Fibroblast of skin of back (primary cell): ENCODE measurements at regions not wholly inside any gene's neighbourhood (a gene's known extent, or its start where the extent isn't known, plus 50 kb on each side); places are given as distances from the start of the nearest gene placed in this dataset.
"Not testable (repeated sequence)": the region's sequence is repeated elsewhere in the genome, so short reads cannot be mapped to it uniquely, and the experiment has no call there.

Source experiments
- DNase-seq: peaks from one replicate; pipeline ENCODE4 v3.0.0-alpha.2; 2013

DNA sequence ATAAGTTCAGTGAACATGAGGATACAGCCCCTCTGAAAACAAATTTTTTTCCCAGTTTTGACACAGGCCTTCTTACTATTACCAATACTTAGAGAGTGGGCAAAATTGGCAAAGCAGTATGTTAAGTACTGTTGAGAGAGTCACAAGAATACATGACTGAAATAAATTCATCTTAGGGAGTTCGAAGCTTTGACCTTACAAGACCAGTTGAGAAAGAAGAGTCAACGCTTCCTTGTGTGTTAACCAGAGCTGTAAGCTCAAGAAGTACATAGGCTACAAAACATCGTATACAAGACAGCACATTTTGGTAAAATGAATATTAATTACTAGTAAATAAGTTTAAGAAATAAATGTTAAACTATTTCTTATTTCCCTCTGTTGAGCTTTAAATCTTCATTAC lies 164.4 kb upstream of the RORA start:
- no peak for DNase-seq

DNA sequence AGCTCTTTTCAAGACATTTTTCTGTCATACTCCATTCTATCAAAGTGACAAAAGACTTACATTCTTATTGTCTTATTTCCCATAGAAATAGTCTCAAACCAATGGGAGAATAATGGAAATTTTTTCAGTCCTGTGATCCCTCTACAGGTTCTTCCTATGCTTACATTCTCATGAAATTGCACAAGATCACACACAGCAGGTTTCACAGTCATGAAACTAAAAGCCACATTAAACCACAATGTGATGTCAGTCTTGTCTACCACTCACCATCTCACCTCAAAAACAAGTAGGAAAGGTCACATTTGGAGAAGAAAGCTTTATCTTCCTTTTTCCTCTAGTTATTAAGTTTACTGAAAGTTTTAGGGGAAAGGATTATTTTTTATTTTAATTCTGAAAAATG lies 161.0 kb upstream of the RORA start:
- peak; percentile 2 for DNase-seq

DNA sequence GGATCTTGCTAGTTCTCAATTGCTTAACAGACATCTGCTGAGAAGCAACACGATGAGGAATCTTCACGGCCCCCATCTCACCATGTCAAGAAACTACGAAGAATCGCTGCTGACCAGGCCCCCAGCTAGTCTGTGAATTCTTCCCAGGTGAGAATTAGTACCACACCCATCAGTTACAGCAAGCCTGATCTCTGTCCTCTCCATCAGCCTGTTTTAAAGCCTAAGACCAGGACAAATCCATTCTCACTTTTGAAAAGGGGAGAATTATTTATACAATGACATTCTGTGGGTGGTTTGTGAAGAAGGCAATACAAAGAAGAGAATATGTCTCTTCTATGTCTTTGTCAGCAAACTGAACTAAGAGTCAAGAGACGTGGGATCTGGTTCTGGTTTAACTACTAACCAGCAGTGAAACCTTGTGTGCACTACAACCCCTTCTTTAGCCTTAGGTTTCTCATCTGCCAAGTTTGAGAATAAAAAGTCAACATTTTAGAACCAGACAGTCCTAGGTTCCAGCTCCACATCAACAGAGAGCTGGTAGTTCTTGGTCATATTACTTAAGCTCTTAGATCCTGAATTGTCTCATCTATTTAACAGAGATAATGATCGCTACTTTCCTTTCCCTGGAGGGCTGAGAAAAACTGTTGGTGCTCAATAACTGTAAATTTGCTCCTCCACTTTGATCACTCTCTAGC lies 160.4 kb upstream of the RORA start:
- no peak for DNase-seq

DNA sequence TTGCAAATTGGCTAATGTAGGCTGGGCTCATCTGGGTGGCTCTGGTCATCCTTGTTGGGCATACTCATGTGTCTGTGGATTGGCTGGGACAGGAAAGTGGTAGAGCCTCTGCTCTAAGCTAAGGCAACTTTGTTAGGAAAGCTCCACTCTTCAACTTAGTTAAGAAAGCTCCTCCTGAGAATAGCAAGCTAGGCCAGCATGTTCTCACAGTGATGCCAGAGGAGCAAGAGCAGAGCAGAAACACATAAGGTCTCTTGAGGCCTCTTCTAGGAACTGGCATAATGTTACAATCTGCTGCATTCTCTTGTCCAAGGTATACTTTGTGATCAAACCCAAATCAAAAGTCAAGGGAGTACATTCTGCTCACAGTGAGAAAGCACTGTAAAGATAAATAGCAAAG lies 158.6 kb upstream of the RORA start:
- no peak for DNase-seq

DNA sequence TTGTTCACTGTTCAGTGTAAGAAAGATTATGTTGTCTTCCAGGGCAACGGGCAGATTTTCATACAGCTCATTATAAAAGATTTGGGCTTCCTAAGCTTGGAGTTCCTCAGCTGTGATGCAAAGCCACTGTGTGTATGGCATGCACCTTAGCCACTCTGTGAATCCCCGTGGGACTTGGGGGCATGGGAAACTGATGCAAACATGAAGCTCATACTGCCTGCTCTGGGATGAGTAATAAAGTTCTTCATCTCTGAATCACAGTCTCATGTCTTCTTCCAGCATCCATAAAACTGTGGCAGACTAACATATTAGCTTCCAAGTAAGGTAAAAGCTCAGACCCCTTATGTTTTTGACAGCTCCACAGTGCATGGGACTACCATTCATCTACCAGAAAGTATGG lies 154.3 kb upstream of the RORA start:
- DNase-seq, result peak; percentile 98

DNA sequence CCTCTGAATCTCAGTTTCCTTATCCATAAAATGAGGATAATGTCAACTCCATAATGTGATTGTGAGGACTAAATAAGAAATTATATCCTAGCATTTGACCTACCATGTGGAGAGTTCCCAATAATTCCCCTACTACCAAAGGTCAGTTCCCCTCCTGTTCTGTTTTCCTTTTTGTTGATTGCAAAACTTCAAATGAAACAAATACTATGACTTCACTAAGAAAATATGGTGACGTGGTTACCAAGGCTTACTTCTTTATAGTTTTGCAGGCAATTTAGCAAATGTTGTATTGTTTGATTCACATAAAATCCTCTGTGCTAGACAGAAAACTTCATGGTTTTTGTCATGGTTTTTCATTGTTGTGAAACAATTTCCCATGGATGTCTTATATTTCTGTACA lies 153.8 kb upstream of the RORA start:
- peak; percentile 39 for DNase-seq

DNA sequence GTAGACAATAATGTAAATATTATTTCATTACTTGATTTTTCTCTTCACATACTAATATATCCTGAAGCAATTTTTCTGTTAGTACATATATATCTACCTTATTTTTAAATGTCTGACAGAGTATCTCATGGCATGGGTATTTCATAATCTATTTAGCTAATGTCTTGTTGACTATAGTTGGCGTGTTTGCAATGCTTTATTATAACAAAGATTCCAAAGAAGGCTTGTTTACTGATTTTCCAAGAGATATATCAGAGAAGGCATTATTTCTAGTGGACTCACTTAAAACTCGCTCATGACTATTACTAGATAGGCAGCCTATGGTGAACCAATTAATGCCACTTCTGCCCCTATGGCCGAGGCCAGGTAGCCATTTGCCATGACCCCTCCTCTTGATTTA lies 152.4 kb upstream of the RORA start:
- no peak for DNase-seq

DNA sequence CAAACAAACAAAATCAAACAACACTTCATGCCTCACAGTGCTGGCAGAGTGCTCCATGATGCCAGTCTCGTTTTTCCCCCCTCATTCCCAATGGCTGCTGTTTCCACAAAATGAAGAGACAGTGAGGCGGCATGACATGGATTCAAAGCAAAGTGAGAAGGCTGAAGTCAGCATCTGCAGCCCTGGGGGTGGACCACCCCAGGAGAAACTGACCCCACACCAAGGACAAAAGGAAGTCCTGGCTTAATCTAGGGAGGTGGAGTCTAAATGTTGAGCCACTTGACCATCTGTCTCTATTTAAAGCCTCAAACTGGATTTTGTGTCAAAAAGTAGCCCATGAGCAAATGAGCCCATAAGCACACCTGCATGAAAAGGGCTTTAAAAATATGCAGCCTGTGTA lies 151.2 kb upstream of the RORA start:
- no peak for DNase-seq

DNA sequence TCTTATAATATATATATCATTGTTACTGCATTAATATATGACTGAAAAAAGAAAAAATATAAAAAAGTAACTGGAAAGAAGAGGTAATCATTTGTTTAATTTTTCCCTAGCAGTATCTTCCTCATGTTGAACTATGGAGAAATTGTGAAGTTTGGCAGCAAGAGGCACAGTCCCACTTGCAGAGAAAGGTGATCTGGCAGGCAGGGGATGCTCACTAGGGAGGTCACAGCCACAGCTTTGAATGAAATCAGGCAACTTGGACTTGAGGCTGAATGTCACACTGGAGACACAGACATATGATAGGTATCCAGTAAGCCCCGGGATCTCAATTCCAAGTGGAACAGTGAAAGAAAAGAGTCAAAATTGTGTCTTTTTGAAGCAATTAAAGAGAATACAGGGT lies 149.9 kb upstream of the RORA start:
- DNase-seq, result no peak

DNA sequence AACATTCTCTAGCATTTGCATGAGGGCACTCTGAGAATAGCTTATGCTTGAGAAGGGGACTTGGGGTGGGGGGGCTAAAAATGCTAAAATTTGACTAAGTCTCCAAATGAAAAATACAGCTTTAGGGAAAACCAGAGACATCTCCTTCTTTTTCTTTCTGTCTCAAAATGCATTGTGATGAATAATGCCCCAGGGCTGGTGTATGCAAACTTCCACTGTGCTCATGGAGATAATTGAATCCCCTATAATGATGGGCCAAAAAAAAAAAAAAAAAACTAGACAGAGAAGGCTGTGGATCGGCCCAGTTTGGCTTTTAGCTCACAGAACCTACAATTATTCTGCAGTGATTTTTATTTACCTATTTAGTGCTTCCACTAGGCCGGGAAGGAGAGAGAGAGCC lies 147.9 kb upstream of the RORA start:
- no peak for DNase-seq

DNA sequence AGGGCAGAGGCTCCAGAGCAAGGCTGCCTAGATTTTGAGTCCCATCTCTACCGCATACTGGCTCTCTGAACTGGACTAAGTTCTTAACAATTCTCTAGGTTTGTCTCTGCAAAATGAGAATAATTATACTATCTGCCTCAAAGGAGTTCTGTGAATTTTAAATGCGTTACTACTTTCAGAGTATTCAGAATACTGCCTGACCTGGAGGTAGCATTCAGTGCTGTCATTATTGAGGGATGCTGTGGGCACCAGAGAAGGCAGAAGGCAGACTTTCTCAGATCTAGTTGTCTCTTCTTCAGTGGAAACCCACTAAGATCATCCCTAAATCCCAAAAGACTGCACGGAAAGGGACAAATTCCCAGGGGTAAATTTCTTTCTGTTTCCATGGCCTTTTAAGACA lies 147.4 kb upstream of the RORA start:
- DNase-seq, result no peak

DNA sequence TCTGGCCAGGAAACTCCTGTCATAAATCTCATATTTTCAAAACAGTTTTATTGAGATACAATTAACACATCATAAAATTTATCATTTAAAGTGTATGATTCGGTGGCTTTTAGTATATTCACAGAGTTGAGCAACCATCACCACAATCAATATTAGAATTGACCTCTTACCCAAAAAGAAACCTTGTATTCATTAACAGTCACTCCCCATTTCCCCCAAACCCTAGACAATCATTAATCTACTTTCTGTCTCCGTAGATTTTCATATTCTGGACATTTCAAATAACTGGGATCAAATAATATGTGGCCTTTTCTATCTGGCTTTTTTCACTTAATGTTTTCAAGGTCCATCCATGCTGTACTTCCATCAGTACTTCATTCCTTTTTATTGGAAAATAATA lies 145.7 kb upstream of the RORA start:
- DNase-seq, result no peak

DNA sequence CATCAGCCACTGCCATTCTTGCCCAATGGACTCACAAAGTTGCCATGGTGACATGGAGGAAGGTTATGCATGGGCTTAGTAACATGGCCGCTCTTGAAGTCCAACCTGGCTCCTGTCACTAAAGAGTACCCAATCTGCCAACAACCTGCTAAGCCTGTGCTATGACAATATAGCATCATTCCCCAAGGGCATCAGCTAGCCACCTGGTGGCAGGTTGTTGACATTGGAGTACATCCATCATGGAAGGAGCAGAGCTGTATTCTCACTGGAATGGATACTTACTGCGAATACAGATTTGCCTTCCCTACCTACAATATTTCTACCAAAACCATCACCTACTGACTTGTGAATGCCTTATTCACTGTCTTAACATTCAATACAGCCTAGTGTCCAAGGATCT lies 138.9 kb upstream of the RORA start:
- DNase-seq, result no peak

DNA sequence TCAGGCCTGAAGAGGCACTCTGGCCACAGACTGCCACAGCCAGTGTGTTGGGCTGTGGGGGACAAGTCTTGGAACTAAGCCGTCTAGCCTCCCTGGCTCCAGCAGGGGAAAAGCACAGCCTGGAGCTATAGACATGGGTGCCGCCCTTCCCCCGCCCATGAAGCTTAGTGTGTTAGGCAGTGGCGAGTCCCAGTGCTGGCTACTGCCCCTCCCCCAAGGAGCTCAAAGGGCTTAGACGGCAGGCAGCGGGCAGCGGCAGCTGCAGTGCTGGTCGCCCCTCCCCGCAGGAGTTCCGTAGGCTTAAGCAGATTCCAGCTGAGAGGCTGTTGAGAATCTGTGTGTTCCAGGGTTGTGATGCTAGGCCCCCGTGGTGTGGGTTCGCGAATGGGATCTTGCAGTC lies 135.8 kb upstream of the RORA start:
- DNase-seq, result peak; percentile 8

DNA sequence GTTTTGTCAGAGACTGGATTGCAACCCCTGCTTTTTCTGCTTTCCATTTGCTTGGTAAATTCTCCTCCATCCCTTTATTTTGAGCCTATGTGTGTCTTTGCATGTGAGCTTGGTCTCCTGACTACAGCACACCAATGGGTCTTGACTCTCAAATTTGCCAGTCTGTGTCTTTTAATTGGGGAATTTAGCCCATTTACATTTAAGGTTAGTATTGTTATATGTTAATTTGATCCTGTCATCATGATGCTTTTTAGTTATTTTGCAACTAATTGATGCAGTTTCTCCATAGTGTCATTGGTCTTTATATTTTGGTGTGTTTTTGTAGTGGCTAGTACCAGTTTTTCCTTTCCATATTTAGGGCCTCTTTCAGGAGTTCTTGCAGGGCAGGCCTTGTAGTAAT lies 133.8 kb upstream of the RORA start:
- not testable (repeated sequence) for DNase-seq

DNA sequence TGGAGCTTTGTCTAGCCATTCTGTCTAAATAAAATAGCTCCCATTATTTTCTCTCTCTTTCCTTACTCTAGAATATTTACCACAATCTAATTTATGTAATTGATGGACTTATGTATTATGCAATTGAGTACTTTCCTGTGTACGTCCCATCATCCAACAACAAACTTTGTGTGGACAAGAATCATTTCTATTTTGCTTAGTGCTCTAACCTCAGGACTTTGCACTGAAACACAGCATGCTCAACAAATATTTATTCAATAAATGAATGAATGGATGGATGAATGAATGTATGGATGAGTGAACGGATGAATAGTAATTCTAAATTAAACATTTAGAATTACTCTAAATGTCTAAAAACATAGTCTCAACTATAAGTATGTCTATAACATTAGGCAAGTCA lies 115.2 kb upstream of the RORA start:
- no peak for DNase-seq

DNA sequence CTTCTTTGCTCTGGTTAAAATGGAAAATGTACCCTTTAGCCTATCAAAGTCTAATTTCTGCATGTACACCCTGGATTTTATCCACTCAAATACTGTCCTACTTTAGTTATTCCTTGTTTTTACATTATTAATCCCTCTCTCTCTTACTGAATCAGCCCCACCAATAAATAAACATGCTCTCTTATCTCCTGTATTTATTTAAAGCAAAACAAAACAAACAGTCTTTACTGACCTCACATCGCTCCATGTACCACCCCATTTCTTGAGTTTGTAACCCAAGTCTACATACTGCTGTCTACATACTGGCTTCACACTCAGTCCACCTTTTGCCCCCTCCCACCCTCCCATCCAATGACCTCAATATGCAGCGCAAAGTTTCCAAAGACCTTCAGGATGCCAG lies 113.3 kb upstream of the RORA start:
- no peak for DNase-seq

DNA sequence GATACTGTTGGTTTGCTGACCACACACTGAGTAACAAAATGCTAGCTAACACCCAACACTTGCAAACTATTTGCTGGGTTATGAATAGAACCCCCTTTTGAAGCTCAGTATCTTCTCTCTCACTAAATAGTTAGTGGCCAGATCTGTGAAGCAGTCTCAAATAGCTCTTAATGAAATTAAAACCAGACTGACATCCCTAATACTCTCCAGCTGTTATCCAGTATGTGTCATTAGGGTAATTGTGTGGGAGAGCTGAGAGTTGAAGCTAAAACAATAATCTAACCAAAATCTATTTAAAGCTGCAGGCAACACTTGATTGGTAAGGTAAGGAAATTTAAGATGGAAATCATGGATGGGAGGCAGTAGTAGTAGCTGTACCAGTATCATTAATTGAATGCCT lies 110.4 kb upstream of the RORA start:
- no peak for DNase-seq

DNA sequence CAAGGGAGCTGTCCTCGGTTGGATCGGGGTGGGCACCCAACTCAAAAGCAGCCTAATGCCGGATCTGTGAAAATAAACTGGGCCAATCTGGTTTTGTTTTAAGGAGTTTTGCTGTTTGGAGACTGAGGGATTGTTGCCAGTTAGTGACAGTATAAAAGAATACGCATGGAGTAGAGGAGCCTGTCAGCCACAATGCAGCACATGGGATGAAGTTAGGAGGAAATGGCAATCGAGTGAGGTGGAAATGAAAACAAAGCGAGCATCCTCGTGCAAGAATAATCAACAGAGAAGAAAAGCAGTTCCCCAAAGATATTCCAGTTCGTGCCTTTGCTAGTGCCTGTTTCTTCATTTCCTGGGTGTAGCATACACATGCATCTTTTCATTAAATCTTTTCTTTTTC lies 108.4 kb upstream of the RORA start:
- peak; percentile 39 for DNase-seq

DNA sequence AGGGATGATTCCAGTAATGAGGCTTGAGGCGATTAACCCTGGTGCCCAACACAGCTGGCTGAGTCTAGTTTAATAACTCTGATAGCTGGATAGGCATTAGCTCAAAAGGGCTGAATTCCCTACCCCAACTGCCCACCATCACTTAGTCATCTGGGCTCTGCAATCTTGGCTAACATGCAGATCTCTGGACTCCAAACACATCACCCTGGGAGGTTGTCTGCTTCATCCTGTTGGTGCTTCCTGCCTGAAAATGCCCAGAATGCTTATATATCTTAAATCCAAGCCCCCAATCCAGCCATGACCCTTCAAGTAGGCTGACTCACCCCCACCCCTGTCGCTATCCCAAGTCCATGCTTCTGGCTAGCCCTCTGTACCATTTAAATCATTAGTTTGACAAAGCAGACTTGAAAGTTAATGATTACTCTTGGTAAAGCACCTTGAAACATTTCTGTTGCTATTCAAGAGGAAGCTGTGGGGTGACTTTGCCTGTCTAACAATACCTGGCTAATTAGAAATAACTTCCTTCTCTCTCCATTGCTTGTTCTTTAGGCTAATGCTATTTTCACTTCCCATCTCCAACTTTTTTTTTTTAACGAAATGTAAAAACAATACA lies 107.0 kb upstream of the RORA start:
- DNase-seq, result peak; percentile 11

DNA sequence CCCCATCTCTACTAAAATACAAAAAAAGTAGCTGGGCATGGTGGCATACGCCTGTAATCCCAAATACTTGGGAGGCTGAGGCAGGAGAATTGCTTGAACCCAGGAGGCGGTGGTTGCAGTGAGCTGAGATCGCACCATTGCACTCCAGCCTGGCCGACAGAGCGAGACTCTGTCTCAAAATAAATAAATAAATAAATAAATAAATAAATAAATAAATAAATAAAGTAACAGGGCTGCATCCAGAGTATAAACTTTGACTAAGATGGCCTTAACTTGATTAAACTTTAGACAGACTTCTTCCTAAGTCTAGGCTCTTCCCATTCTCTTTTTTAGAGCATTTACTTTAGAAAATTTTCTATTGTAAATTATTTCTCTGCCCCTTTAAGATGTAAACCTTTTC lies 105.6 kb upstream of the RORA start:
- DNase-seq, result not testable (repeated sequence)

DNA sequence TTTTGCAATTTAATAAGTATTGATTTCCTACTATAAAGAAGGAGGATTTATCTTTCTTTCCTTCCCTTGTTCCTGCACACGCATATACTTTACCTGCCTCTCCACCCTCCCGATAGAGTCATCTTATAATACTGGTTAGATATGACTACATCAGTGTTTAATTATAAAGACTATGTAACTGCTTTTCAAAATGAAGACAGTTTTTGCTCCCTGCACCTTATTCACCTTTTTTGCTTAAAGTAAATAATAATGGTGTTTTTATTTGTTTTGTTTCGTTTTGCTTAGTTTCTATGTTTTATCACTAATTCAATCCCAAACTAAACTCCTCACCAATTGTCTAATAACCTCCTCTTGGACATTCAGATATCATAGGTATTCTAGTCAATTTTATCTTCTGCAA lies 101.9 kb upstream of the RORA start:
- DNase-seq, result no peak

DNA sequence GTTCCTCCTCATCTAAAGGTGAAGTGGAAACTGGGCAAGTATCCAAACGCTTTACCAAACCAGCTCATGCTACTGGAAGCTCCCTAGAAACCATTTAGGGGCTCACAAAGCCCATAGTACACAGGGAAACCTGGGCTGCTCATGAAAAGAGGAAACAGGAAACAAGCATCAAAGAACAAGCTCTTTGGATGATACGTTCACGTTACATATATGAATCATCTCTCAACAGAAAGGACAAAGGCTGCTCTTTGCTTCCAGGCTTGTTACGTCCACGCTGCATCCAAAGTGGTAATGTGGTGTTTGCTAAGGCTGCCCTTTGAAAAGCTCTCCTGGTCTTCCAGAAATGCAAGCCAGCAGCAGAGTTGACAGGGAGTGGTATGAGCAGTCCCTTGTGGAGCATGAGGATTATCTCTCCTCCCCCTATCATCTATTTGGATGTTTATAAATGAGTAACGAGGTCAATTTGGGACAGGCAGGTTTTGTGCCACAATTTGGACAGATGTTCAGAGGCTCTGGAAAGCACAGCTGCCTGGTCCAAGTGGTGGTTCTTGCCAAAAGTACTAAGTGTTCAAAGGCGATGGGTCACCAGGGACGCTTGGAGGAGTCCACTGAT lies 98.0 kb upstream of the RORA start:
- no peak for DNase-seq

DNA sequence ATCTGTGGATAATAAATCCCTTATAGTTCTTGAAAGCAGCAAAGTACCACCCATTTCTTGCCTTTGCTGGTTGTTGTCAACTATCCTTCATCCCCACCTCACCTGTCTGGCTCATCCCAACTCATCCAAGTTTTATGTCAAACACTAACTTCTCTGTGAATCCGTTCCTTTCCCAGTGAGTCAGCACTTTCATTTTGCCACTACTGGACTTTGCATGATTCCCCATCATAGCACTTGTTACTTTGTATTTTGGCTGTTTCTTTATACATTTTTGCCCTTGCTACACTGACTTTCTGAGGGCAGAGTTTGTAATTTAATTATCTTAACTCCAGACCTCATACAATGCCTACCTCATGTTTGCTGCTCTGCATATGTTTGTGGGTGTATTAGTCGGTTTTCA lies 90.8 kb upstream of the RORA start:
- no peak for DNase-seq
